HG02943 (cell line): ENCODE measurements at regions not wholly inside any gene's neighbourhood (a gene's known extent, or its start where the extent isn't known, plus 50 kb on each side); places are given as distances from the start of the nearest gene placed in this dataset.

Experiments used
- ATAC-seq: cut with Tn5 transposase; IDR thresholded peaks from one replicate; pipeline ENCODE4 v1.9.1; 2021; ENCODE audit warnings: mild to moderate bottlenecking, low read depth, moderate library complexity; ENCODE audit not compliant: unreplicated experiment

DNA sequence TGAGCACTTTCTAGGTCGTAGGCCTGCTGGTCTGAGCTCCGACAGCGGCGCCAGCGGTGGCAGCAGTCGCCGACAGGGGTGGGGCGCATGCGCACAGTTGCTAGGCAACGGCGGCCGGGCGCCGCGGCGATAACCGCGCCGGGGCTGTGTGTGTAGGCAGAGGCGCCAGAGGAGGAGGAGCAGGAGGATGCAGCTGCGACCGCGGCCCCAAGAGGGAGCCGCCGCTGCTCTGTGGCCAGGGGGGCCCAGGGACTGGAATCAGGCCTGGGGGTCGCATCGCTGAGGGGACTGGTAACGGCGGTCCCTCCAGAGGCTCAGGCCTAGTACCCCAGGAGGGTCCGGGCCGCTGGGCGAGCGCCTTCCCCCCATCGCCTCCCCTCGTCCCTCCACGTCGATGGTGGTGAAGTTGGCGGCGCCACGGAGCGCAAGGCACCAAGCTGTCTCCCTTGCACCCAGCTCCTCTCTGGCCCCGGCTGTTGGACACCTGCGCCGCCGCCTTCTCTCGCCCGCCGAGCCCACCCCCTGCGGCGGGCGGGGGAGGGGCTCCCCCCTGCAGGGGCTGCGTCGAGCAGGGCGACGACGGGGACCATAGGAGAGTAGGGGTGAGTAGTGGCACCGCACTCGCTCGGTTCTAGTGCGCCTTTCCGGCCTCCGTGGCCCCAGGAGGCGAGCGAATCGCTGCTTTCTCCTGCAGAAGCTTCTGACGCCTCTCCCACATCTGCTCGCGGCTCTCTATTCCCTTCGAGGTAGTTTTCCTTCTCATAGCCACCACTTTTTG is 58.6 kb upstream of the ZC4H2 start, which contains the start of gene ZC3H12B:
Gene ZC3H12B (plus strand): TSS at position 159 of the 778 bp plus-strand sequence.
- peak; percentile 94 for ATAC-seq

DNA sequence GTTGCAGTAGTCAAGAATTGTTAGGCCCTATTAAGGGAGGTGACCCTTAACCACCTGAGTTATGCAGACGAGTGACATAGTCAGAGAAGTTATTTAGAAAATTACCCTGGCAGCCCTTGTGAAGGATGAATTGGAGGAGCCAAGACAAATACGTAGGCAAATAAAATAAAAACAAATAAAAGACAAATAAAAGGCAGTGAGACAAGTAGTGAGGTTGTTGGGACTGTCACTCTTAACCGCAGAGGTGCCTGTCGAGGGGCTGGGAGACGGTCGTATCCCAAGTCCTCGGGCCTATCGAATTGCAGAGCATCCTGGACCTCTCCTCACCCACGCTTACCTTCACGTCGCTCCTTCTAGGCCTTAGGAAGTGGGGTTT is 58.0 kb upstream of the ZC4H2 start:
- no peak for ATAC-seq
